IPS-20b (cell line): ENCODE measurements at regions not wholly inside any gene's neighbourhood (a gene's known extent, or its start where the extent isn't known, plus 50 kb on each side); places are given as distances from the start of the nearest gene placed in this dataset.
"Not testable (repeated sequence)": the region's sequence is repeated elsewhere in the genome, so short reads cannot be mapped to it uniquely, and the experiment has no call there.

Source experiments
- H3K27ac ChIP-seq: one replicate; pipeline ENCODE4 v1.5.1; 2013; ENCODE audit warnings: low read length
- H3K27me3 ChIP-seq: 2 replicates; pipeline ENCODE4 v1.6.1; 2013; ENCODE audit warnings: mild to moderate bottlenecking, low read length, inconsistent platforms; ENCODE audit not compliant: insufficient read depth
- H3K36me3 ChIP-seq: 2 replicates; pipeline ENCODE4 v1.6.1; 2013; ENCODE audit warnings: low read depth, mild to moderate bottlenecking, inconsistent platforms, low read length, moderate library complexity; ENCODE audit not compliant: insufficient read depth
- H3K4me1 ChIP-seq: 2 replicates; pipeline ENCODE4 v1.6.1; 2013; ENCODE audit warnings: mild to moderate bottlenecking, control low read depth, inconsistent platforms, low read length, moderate library complexity; ENCODE audit not compliant: insufficient read depth
- H3K4me3 ChIP-seq: 2 replicates; pipeline ENCODE4 v1.5.1; 2013; ENCODE audit warnings: mild to moderate bottlenecking, low read length, inconsistent platforms
- H3K9ac ChIP-seq: 2 replicates; pipeline ENCODE4 v1.6.1; 2013; ENCODE audit warnings: low read depth, mild to moderate bottlenecking, inconsistent platforms, low read length, moderate library complexity
- H3K9me3 ChIP-seq: 2 replicates; pipeline ENCODE4 v1.6.1; 2013; ENCODE audit warnings: mild to moderate bottlenecking, low read depth, low read length, inconsistent platforms; ENCODE audit not compliant: insufficient read depth

- Histone ChIP-seq H3K4me1 (peaks cover 15% of the 10 kb centered on the region), H3K27ac (no peak overlapping the region), H3K9ac (no peak overlapping the region)
Observed at GRCh38 chr6:134400941-134401340, 83.0 kb upstream of the SGK1 start.

DNA sequence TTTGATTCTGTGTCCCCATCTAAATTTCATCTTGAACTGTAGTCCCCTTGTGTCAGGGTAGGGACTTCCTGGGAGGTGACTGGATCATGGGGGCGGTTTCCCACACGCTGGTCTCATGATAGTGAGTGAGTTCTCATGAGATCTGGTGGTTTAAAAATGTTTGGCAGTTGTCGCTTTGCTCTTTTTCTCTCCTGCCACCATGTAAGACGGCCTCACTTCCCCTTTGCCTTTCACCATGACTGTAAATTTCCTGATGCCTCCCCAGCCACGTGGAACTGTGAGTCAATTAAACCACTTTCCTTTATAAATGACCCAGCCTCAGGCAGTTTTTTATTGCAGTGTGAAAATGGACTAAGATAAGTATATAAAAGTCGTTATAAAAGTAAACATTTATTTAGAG is 80.5 kb upstream of the SGK1 start:
- H3K27ac ChIP-seq, result no peak overlapping the region

More at GRCh38 chr6:134400941-134401340, 83.0 kb upstream of the SGK1 start:
- Histone ChIP-seq H3K4me3 (no peak overlapping the region), H3K27me3 (no peaks in the 10 kb centered on the region), H3K36me3 (no peaks in the 10 kb centered on the region), H3K9me3 (no peaks in the 10 kb centered on the region)

DNA sequence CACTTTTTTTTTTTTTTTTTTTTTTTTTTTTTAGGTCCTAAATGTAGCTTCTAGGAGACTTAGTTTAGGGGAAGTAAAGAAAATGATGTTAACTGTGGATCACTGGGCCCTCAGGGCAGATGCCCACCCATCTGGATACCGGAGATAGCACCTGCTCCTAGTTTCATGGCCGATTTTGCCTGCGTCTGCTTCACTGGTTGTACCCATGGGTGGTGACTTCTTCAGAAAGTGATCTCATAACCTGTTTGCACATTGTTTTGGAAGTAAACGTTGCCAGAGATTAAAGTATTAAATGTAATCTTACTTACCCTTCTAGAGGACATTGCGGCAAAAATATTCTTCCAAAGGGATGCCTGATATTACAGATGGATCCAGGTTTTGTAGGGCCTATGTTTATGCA is 79.8 kb upstream of the SGK1 start:
- Histone ChIP-seq H3K27me3 (no peaks in the 10 kb centered on the region), H3K27ac (no peak overlapping the region), H3K4me3 (no peak overlapping the region), H3K36me3 (no peaks in the 10 kb centered on the region), H3K9ac (no peak overlapping the region), H3K9me3 (no peaks in the 10 kb centered on the region), H3K4me1 (peaks cover 7% of the 10 kb centered on the region)

More for the DNA sequence above, 80.5 kb upstream of the SGK1 start:
- no peak overlapping the region for H3K9ac ChIP-seq
- no peak overlapping the region for H3K4me3 ChIP-seq
- no peaks in the 10 kb centered on the region for H3K36me3 ChIP-seq
- H3K4me1 ChIP-seq, result peaks cover 6% of the 10 kb centered on the region
- H3K9me3 ChIP-seq, result no peaks in the 10 kb centered on the region
- no peaks in the 10 kb centered on the region for H3K27me3 ChIP-seq

GRCh38 chr6:134394905-134395304 is 77.0 kb upstream of the SGK1 start:
- no peaks in the 10 kb centered on the region for H3K36me3 ChIP-seq
- H3K9ac ChIP-seq, result no peak overlapping the region
- H3K9me3 ChIP-seq, result no peaks in the 10 kb centered on the region
- H3K27me3 ChIP-seq, result no peaks in the 10 kb centered on the region
- no peak overlapping the region for H3K4me3 ChIP-seq
- H3K4me1 ChIP-seq, result peaks cover 17% of the 10 kb centered on the region
- no peak overlapping the region for H3K27ac ChIP-seq

DNA sequence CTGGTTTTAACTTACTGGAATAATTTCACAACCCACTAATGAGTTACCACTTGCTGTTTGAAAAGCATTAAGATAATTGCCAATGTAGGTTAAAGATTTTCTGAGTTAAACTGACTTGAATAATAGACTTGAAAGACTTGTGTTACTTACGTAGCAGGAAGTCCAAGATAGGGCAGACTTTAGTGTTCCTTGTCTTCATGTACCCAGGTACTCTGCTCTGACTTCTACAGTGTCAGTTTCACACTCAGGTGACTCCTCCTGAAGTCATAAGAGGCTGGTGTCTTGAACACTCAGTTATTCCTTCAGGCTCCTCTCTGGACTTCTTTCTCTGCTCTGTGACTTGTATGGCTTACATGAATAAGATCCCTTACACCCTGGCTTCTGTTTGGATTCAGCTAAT is 76.3 kb upstream of the SGK1 start:
- Histone ChIP-seq H3K4me3 (no peak overlapping the region), H3K9ac (no peak overlapping the region), H3K36me3 (no peaks in the 10 kb centered on the region), H3K9me3 (no peaks in the 10 kb centered on the region), H3K27me3 (no peaks in the 10 kb centered on the region), H3K27ac (no peak overlapping the region), H3K4me1 (peaks cover 17% of the 10 kb centered on the region)

- H3K4me3 ChIP-seq, result no peak overlapping the region
- H3K27ac ChIP-seq, result no peak overlapping the region
- H3K9ac ChIP-seq, result peak overlapping the region; percentile 28; the same call in 1 of the 2 replicates
- no peaks in the 10 kb centered on the region for H3K9me3 ChIP-seq
- no peaks in the 10 kb centered on the region for H3K27me3 ChIP-seq
- peaks cover 17% of the 10 kb centered on the region for H3K4me1 ChIP-seq
- H3K36me3 ChIP-seq, result no peaks in the 10 kb centered on the region
Observed at GRCh38 chr6:134391205-134391604, 73.3 kb upstream of the SGK1 start.

- Histone ChIP-seq H3K27ac (no peak overlapping the region), H3K9ac (no peak overlapping the region), H3K4me1 (peaks cover 17% of the 10 kb centered on the region), H3K36me3 (no peaks in the 10 kb centered on the region), H3K27me3 (no peaks in the 10 kb centered on the region), H3K4me3 (no peak overlapping the region), H3K9me3 (no peaks in the 10 kb centered on the region)
Observed at GRCh38 chr6:134389658-134390057, 71.7 kb upstream of the SGK1 start.

DNA sequence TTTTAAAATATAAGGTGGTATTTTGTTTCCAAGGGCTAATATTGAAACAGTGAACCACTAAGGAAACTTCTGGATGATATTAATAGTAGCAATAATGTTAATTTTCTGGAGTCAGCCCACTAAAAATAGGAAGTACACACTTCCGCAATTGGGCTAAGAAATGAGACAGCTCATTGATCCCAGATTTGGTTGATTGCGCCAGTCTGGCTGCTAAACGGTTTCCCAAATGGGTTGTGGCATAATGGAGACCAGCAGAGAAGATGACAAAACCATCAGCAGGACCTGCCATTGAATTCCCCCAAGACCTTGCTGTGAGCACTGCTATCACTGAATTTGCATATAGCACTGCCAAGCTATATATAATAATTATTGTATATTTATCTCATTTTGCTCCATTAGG is 71.2 kb upstream of the SGK1 start:
- Histone ChIP-seq H3K4me3 (no peak overlapping the region), H3K4me1 (peaks cover 17% of the 10 kb centered on the region), H3K9me3 (no peaks in the 10 kb centered on the region), H3K27me3 (no peaks in the 10 kb centered on the region), H3K27ac (no peak overlapping the region), H3K9ac (no peak overlapping the region), H3K36me3 (no peaks in the 10 kb centered on the region)

GRCh38 chr6:134386482-134386881 is 68.6 kb upstream of the SGK1 start:
- H3K27me3 ChIP-seq, H3K4me3 ChIP-seq, H3K36me3 ChIP-seq, H3K27ac ChIP-seq, H3K4me1 ChIP-seq, H3K9ac ChIP-seq, H3K9me3 ChIP-seq: not testable (repeated sequence)

- H3K9ac ChIP-seq, result no peak overlapping the region
- H3K36me3 ChIP-seq, result no peaks in the 10 kb centered on the region
- H3K27ac ChIP-seq, result no peak overlapping the region
Observed at GRCh38 chr6:134381959-134382358, 64.0 kb upstream of the SGK1 start.

DNA sequence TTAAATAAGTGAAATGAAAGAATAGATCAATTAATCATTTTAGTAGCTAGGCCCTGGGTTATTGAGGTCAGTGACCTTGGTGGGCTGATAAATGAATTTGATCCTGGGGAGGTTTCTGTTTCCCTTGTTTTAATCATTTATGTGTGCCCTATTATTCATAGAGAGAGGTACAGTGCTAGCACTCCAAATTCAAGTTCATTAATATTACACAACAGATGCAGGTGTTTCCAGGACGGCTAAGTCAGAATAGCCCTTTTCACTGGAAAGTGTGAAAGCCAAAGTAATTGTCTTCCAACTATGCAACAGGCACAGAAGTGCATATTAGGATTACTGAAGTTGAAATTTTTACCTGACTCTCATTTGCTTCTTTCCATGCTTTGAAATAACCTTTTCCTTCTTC is 61.7 kb upstream of the SGK1 start:
- no peaks in the 10 kb centered on the region for H3K27me3 ChIP-seq
- no peaks in the 10 kb centered on the region for H3K9me3 ChIP-seq
- no peak overlapping the region for H3K9ac ChIP-seq
- no peaks in the 10 kb centered on the region for H3K36me3 ChIP-seq
- peaks cover 6% of the 10 kb centered on the region; the same call in 1 of the 2 replicates for H3K4me1 ChIP-seq
- no peak overlapping the region for H3K4me3 ChIP-seq
- no peak overlapping the region for H3K27ac ChIP-seq

More at GRCh38 chr6:134381959-134382358, 64.0 kb upstream of the SGK1 start:
- Histone ChIP-seq H3K27me3 (no peaks in the 10 kb centered on the region), H3K4me3 (no peak overlapping the region), H3K4me1 (peaks cover 6% of the 10 kb centered on the region; the same call in 1 of the 2 replicates), H3K9me3 (no peaks in the 10 kb centered on the region)

DNA sequence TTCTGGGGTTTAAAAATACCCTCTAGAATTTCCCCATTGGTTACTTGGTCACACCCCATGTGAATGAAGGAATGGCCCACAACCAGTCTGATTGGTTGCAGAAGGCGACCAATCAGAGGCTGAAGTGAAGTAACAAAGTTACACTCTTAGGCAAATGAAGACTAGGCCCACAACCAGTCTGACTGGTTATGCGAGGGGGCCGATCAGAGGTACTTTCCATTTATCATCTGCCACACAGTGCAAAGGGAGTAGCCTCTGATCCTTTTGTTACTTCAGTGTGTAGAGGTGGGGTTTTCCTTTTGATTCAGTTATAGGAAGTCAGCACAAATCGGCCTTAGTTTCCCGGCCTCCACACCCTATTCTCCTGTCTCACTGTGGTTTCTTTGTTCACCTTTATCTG is 61.2 kb upstream of the SGK1 start:
- Histone ChIP-seq H3K9me3 (no peaks in the 10 kb centered on the region), H3K36me3 (no peaks in the 10 kb centered on the region), H3K4me3 (no peak overlapping the region), H3K27ac (no peak overlapping the region), H3K4me1 (peaks cover 6% of the 10 kb centered on the region; the same call in 1 of the 2 replicates), H3K27me3 (no peaks in the 10 kb centered on the region), H3K9ac (no peak overlapping the region)

DNA sequence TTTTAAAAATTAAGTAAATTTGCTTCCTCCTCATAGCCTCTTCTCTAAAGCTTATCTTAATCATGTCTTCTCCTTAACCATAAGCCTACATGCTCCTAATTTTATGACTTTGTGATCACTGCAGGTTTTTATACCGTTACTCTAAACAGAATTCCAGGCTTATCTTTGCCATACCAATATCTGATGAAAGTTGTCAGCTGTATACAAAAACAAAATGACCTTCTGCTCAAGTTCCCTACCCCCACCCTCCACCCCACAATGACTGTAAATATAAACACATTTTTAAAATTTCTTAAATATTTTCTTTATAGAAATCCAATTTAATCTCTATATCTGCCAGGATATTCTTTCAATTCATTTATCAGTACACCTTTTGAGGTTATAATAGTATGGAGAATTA is 60.5 kb upstream of the SGK1 start:
- no peaks in the 10 kb centered on the region for H3K36me3 ChIP-seq
- H3K9ac ChIP-seq, result no peak overlapping the region
- no peaks in the 10 kb centered on the region for H3K9me3 ChIP-seq
- H3K4me3 ChIP-seq, result no peak overlapping the region
- H3K27me3 ChIP-seq, result no peaks in the 10 kb centered on the region
- peaks cover 6% of the 10 kb centered on the region; the same call in 1 of the 2 replicates for H3K4me1 ChIP-seq
- H3K27ac ChIP-seq, result no peak overlapping the region
